H1 (cell line): ENCODE measurements at regions not wholly inside any gene's neighbourhood (a gene's known extent, or its start where the extent isn't known, plus 50 kb on each side); places are given as distances from the start of the nearest gene placed in this dataset.
A peak's percentile ranks its signal among the peaks of the same experiment; 100 is the strongest.

ENCODE experiments used
- CTCF ChIA-PET: fragments of 300-600 bp; sonication (Branson Sonifier 250); formaldehyde crosslinking; loops from one replicate; lab custom pipeline; 2021; ENCODE audit not compliant: partially characterized antibody; lab: Charles Lee
- POLR2A ChIA-PET: fragments of 300-600 bp; sonication (Branson Sonifier 250); formaldehyde crosslinking; loops from one replicate; lab custom pipeline; 2021; ENCODE audit warnings: inconsistent platforms; ENCODE audit not compliant: partially characterized antibody; lab: Charles Lee
- DNase-seq, 2 experiments: peaks; one replicate each; pipeline versions ENCODE4 v3.0.0 to v3.0.0-alpha.2; 2010 to 2022; ENCODE audit warnings: low spot score in 2 of 2, low read depth in 1 of 2, mixed read lengths in 1 of 2
- FAIRE-seq: peaks from 2 replicates; lab custom pipeline; 2011; peaks lifted over from hg19 to GRCh38; lab: Jason Lieb, UNC
- H2AFZ ChIP-seq: 2 replicates; pipeline ENCODE4 v1.8.1; 2012; ENCODE audit warnings: low read length, inconsistent platforms
- H2AK5ac ChIP-seq: 2 replicates; pipeline ENCODE4 v1.6.1; 2013; ENCODE audit warnings: low read depth, low read length
- H2BK120ac ChIP-seq: replicated peaks from 2 replicates; pipeline ENCODE3; 2013; ENCODE audit warnings: low read depth, low read length, inconsistent platforms
- H2BK12ac ChIP-seq: 2 replicates; pipeline ENCODE4 v1.6.1; 2013; ENCODE audit warnings: low read depth, low read length
- H2BK15ac ChIP-seq: 2 replicates; pipeline ENCODE4 v1.6.1; 2013; ENCODE audit warnings: low read length
- H2BK20ac ChIP-seq: 2 replicates; pipeline ENCODE4 v1.6.1; 2013; ENCODE audit warnings: low read length
- H2BK5ac ChIP-seq: 2 replicates; pipeline ENCODE4 v1.6.1; 2013; ENCODE audit warnings: low read depth, low read length
- H3K14ac ChIP-seq: 2 replicates; pipeline ENCODE4 v1.6.1; 2013; ENCODE audit warnings: inconsistent platforms; ENCODE audit not compliant: insufficient read length
- H3K18ac ChIP-seq: 2 replicates; pipeline ENCODE4 v1.6.1; 2013; ENCODE audit warnings: low read length; ENCODE audit errors: extremely low read depth
- H3K23ac ChIP-seq: 2 replicates; pipeline ENCODE4 v1.6.1; 2013; ENCODE audit warnings: inconsistent platforms; ENCODE audit not compliant: insufficient read length
- H3K23me2 ChIP-seq: 2 replicates; pipeline ENCODE4 v1.6.1; 2013; ENCODE audit warnings: low read depth, low read length
- H3K27ac ChIP-seq: 2 replicates; pipeline ENCODE4 v1.6.1; 2011; ENCODE audit warnings: low read depth, low read length, inconsistent platforms
- H3K27me3 ChIP-seq, 4 experiments: replicated peaks in 1 of 4; 1 replicate in 1 of 4; 2 replicates in 3 of 4; pipeline versions ENCODE4 v1.6.1 to v1.8.1; 2011 to 2013; ENCODE audit warnings: low read length in 3 of 4, mild to moderate bottlenecking in 3 of 4, inconsistent platforms in 2 of 4, mixed read lengths in 2 of 4, moderate library complexity in 1 of 4; ENCODE audit not compliant: control insufficient read depth in 3 of 4, insufficient read depth in 3 of 4; ENCODE audit errors: extremely low read depth in 1 of 4
- H3K36me3 ChIP-seq, 4 experiments: 2 replicates each; pipeline versions ENCODE4 v1.6.1 to v1.8.1; 2011 to 2013; ENCODE audit warnings: mild to moderate bottlenecking in 4 of 4, low read length in 3 of 4, moderate library complexity in 2 of 4, control low read depth in 1 of 4, inconsistent platforms in 1 of 4; ENCODE audit not compliant: insufficient read depth in 4 of 4, control insufficient read depth in 2 of 4
- H3K4ac ChIP-seq: replicated peaks from 2 replicates; pipeline ENCODE3; 2013; ENCODE audit warnings: low read length, low read depth, mixed read lengths, inconsistent platforms; ENCODE audit not compliant: insufficient read length
- H3K4me1 ChIP-seq, 4 experiments: replicated peaks in 1 of 4; 1 replicate in 1 of 4; 2 replicates in 3 of 4; pipeline versions ENCODE4 v1.6.1 to v1.8.1; 2011 to 2013; ENCODE audit warnings: low read length in 3 of 4, inconsistent platforms in 2 of 4, mixed read lengths in 1 of 4; ENCODE audit not compliant: insufficient read depth in 4 of 4, control insufficient read depth in 3 of 4
- H3K4me2 ChIP-seq, 2 experiments: 2 replicates each; pipeline versions ENCODE4 v1.6.1 to v1.8.1; 2011 to 2013; ENCODE audit warnings: low read depth in 2 of 2, low read length in 2 of 2, control low read depth in 1 of 2, inconsistent platforms in 1 of 2, mild to moderate bottlenecking in 1 of 2; ENCODE audit not compliant: insufficient read depth in 1 of 2
- H3K4me3 ChIP-seq, 4 experiments: fragments of 200-600, 300-600 bp in 1 of 4; sonication (generic), shearing (Covaris generic), sonication (Bioruptor Twin) in 1 of 4; 2 replicates each; pipeline versions ENCODE4 v1.5.1 to v1.8.1; 2011 to 2016; ENCODE audit warnings: low read length in 4 of 4, low read depth in 3 of 4, control low read depth in 2 of 4, inconsistent platforms in 2 of 4, mild to moderate bottlenecking in 2 of 4, mixed read lengths in 1 of 4, moderate library complexity in 1 of 4; ENCODE audit not compliant: insufficient read depth in 2 of 4; ENCODE audit errors: extremely low read depth in 1 of 4
- H3K56ac ChIP-seq: replicated peaks from 2 replicates; pipeline ENCODE3; 2013; ENCODE audit warnings: low read depth, mild to moderate bottlenecking, mixed read lengths, low read length, inconsistent platforms; ENCODE audit not compliant: insufficient read length
- H3K79me1 ChIP-seq: 2 replicates; pipeline ENCODE4 v1.6.1; 2013; ENCODE audit warnings: low read depth, low read length, control low read depth
- H3K79me2 ChIP-seq, 2 experiments: 2 replicates each; pipeline versions ENCODE4 v1.6.1 to v1.8.1; 2012 to 2013; ENCODE audit warnings: low read length in 2 of 2, mild to moderate bottlenecking in 2 of 2, inconsistent platforms in 1 of 2; ENCODE audit not compliant: insufficient read depth in 2 of 2, control insufficient read depth in 1 of 2
- H3K9ac ChIP-seq, 4 experiments: replicated peaks in 1 of 4; 1 replicate in 1 of 4; 2 replicates in 3 of 4; pipeline versions ENCODE4 v1.6.1 to v1.8.1; 2011 to 2013; ENCODE audit warnings: low read depth in 3 of 4, low read length in 3 of 4, control low read depth in 2 of 4, mild to moderate bottlenecking in 2 of 4, moderate library complexity in 2 of 4, inconsistent platforms in 1 of 4; ENCODE audit errors: extremely low read depth in 1 of 4
- H3K9me3 ChIP-seq, 2 experiments: 2 replicates each; pipeline versions ENCODE4 v1.6.1 to v1.8.1; 2012 to 2013; ENCODE audit warnings: mild to moderate bottlenecking in 2 of 2, moderate library complexity in 2 of 2, control low read depth in 1 of 2, inconsistent platforms in 1 of 2, low read depth in 1 of 2, low read length in 1 of 2, mixed read lengths in 1 of 2; ENCODE audit not compliant: insufficient read depth in 2 of 2
- H4K20me1 ChIP-seq, 2 experiments: replicated peaks in 1 of 2; 2 replicates each; pipeline versions ENCODE3 to v1.8.1; 2011 to 2013; ENCODE audit warnings: inconsistent platforms in 2 of 2, low read length in 2 of 2, mild to moderate bottlenecking in 1 of 2; ENCODE audit not compliant: insufficient read depth in 2 of 2, control insufficient read depth in 1 of 2
- H4K5ac ChIP-seq: 2 replicates; pipeline ENCODE4 v1.6.1; 2013; ENCODE audit warnings: low read length, low read depth, mixed read lengths, inconsistent platforms; ENCODE audit not compliant: insufficient read length
- H4K8ac ChIP-seq: 2 replicates; pipeline ENCODE4 v1.8.0; 2013; ENCODE audit warnings: mild to moderate bottlenecking, moderate library complexity, low read length, inconsistent platforms; ENCODE audit not compliant: insufficient read depth; ENCODE audit errors: extremely low read depth
- H4K91ac ChIP-seq: replicated peaks from 2 replicates; pipeline ENCODE3; 2013; ENCODE audit warnings: low read length, mixed read lengths, inconsistent platforms; ENCODE audit not compliant: insufficient read length
- ATF3 ChIP-seq: IDR thresholded peaks from 2 replicates; pipeline ENCODE4 v1.6.1; 2011; ENCODE audit warnings: low read depth, mild to moderate bottlenecking, low read length; ENCODE audit not compliant: insufficient read depth
- JUN ChIP-seq: IDR thresholded peaks from 2 replicates; pipeline ENCODE4 v1.6.1; 2011; ENCODE audit warnings: low read depth, mild to moderate bottlenecking, improper control_type of control experiment, low read length
- KDM4A ChIP-seq: IDR thresholded peaks from one replicate; pipeline ENCODE4 v1.7.1; 2012; ENCODE audit warnings: low read depth, mild to moderate bottlenecking, moderate library complexity, low read length, inconsistent platforms; ENCODE audit not compliant: severe bottlenecking
- RBBP5 ChIP-seq: IDR thresholded peaks from 2 replicates; pipeline ENCODE4 v1.7.1; 2012; ENCODE audit warnings: low read depth, mild to moderate bottlenecking, inconsistent platforms, low read length, moderate library complexity, borderline replicate concordance
- SIRT6 ChIP-seq: IDR thresholded peaks from one replicate; pipeline ENCODE4 v1.7.1; 2012; ENCODE audit warnings: low read length, inconsistent platforms
- SRF ChIP-seq: IDR thresholded peaks from 2 replicates; pipeline ENCODE4 v1.6.1; 2011; ENCODE audit warnings: mild to moderate bottlenecking, low read depth, low read length, moderate library complexity
- TCF12 ChIP-seq: IDR thresholded peaks from 2 replicates; pipeline ENCODE4 v1.6.1; 2011; ENCODE audit warnings: low read depth, mild to moderate bottlenecking, low read length
- TEAD4 ChIP-seq: IDR thresholded peaks from 2 replicates; pipeline ENCODE4 v1.6.1; 2012; ENCODE audit warnings: low read depth, low read length, inconsistent platforms, mixed read lengths
- WGBS, 2 experiments: shearing (Covaris generic) in 1 of 2; methylation state at CpG; one replicate each; pipeline versions ENCODE4 v1.1.6 to v1.1.7; 2013 to 2015; ENCODE audit warnings: low lambda C conversion rate in 2 of 2, mixed read lengths in 2 of 2, inconsistent platforms in 1 of 2, low coverage in 1 of 2, missing lambda C conversion rate in 1 of 2; ENCODE audit not compliant: insufficient replicate concordance in 2 of 2, insufficient coverage in 1 of 2, insufficient read length in 1 of 2; ENCODE audit errors: extremely low coverage in 1 of 2, missing lambda C conversion rate in 1 of 2; 5-methylcytosine and 5-hydroxymethylcytosine counted together

- ChIA-PET CTCF (interaction anchor here (0.7 to 2.6 kb wide), 6 partner anchors 10 to 102 kb away, joined by 3 to 7 read pairs (median 4); no protein-coding TSS in a partner anchor), POLR2A (interaction anchor here (1.3 kb wide), 1 partner anchor 44 kb away, joined by 3 read pairs; no protein-coding TSS in a partner anchor)
- H3K23me2 ChIP-seq, result no peaks in the 10 kb centered on the region
- H3K79me1 ChIP-seq, result no peaks in the 10 kb centered on the region; the same call in 1 of the 2 replicates
- no peak overlapping the region for H2BK20ac ChIP-seq
- H3K18ac ChIP-seq, result no peak overlapping the region
- 0 out of 8 replicates have a peak overlapping the region, but pooled peaks of 1 of the 4 experiments have one; percentile 4 for H3K4me3 ChIP-seq
- no peak overlapping the region for H3K4ac ChIP-seq
- peak overlapping the region; percentile 53 for H3K27ac ChIP-seq
- H4K5ac ChIP-seq, result no peak overlapping the region
- no peak overlapping the region for H3K9ac ChIP-seq
- no peak overlapping the region for H2BK120ac ChIP-seq
- no peak overlapping the region for H3K14ac ChIP-seq
- H3K4me1 ChIP-seq, result peaks cover 4 to 15% (median 12%) of the 10 kb centered on the region in 4 experiments; a peak in 5 of 7 replicates
- H3K79me2 ChIP-seq, result peaks cover 0 to 13% of the 10 kb centered on the region in 2 experiments; a peak in 1 of 4 replicates
- 54% methylated on average over 5 of the region's 5 CpGs; no CpG with 5 or more reads in 1 of the 2 experiments for WGBS, 2 experiments
- no peak overlapping the region for H3K23ac ChIP-seq
- peak overlapping the region; percentile 0; the same call in 1 of the 2 replicates for H2BK5ac ChIP-seq
- H2BK15ac ChIP-seq, result no peak overlapping the region
- no peak overlapping the region for H3K56ac ChIP-seq
- no peaks in the 10 kb centered on the region for H4K20me1 ChIP-seq
- H3K27me3 ChIP-seq, result no peaks in the 10 kb centered on the region
- H4K91ac ChIP-seq, result no peak overlapping the region
- peak overlapping the region; percentile 14 to 19; a peak in 3 of 4 replicates for H3K4me2 ChIP-seq
- H4K8ac ChIP-seq, result no peak overlapping the region
- H2AK5ac ChIP-seq, result no peak overlapping the region
- H2BK12ac ChIP-seq, result no peak overlapping the region; the same call in 1 of the 2 replicates
- no peak overlapping the region for H2AFZ ChIP-seq
- DNase-seq, result no peak
- no peak for TF ChIP-seq JUN
- no peak for TF ChIP-seq ATF3
- no peak for TF ChIP-seq SIRT6
- TF ChIP-seq TEAD4, result peak; percentile 28; the same call in 1 of the 2 replicates
- TF ChIP-seq TCF12, result no peak
- 0 out of 2 replicates have a peak, but pooled peaks have one; percentile 26 for TF ChIP-seq SRF
- no peak for TF ChIP-seq KDM4A
- TF ChIP-seq RBBP5, result no peak
- H3K36me3 ChIP-seq, result no peaks in the 10 kb centered on the region; a peak in 1 of 8 replicates
- FAIRE-seq, result peak; percentile 86
- peaks cover 0 to 10% of the 10 kb centered on the region in 2 experiments; a peak in 2 of 4 replicates for H3K9me3 ChIP-seq
Observed at GRCh38 chr10:29692121-29692539, 57.4 kb upstream of the SVIL start.
